ENCODE measurements at regions not wholly inside any gene's neighbourhood (a gene's known extent, or its start where the extent isn't known, plus 50 kb on each side); places are given as distances from the start of the nearest gene placed in this dataset.

- TF ChIP-seq SREBF1 (IDR thresholded peaks at IDR 0.05; ENCODE audit: low read length): no peak
- no peak for TF ChIP-seq ZZZ3 (IDR thresholded peaks at IDR 0.05; ENCODE audit: control insufficient read depth, insufficient read length, low read depth)
- TF ChIP-seq ZSCAN29 (IDR thresholded peaks at IDR 0.05): no peak
- no peak for TF ChIP-seq SREBF2 (IDR thresholded peaks at IDR 0.05; ENCODE audit: low read length)
- no peak for TF ChIP-seq NKRF (conservative IDR thresholded peaks at IDR 0.05)
- TF ChIP-seq RCOR1 (conservative IDR thresholded peaks at IDR 0.05; ENCODE audit: low read depth, low read length): no peak
- no peak for TF ChIP-seq RAD21 (IDR thresholded peaks at IDR 0.05; ENCODE audit: insufficient read depth, low read depth, low read length)
- TF ChIP-seq TCF7 (IDR thresholded peaks at IDR 0.05; ENCODE audit: borderline replicate concordance): no peak
Observed at GRCh38 chr3:152997526-152997925, 162.6 kb downstream of the P2RY1 start (continued).

- H3K4me1 ChIP-seq (ENCODE audit: control insufficient read depth, insufficient read depth, low read length): no peaks in the 10 kb centered on the region
- H3K27me3 ChIP-seq (replicated peaks in 1 of 2; ENCODE audit: control insufficient read depth in 2 of 2, insufficient read depth in 2 of 2, low read length in 1 of 2): no peaks in the 10 kb centered on the region
- H3K9me3 ChIP-seq (replicated peaks; ENCODE audit: control insufficient read depth, insufficient read depth, low read length): no peaks in the 10 kb centered on the region
- ChIA-PET CTCF (no interaction called here), RAD21 (ENCODE audit: unreplicated experiment) (no interaction called here), SMC1A (ENCODE audit: uncharacterized antibody, unreplicated experiment) (no interaction called here), POLR2A (no interaction called here)
- DNase-seq (ENCODE audit: low read depth, low spot score) (no peak), FAIRE-seq (no peak), ATAC-seq (no peak)
- H2AFZ ChIP-seq (ENCODE audit: control insufficient read depth, low read depth, low read length): no peak overlapping the region
- no peak overlapping the region for H3K4me2 ChIP-seq (ENCODE audit: control insufficient read depth, insufficient read depth)
- H3K36me3 ChIP-seq (ENCODE audit: control insufficient read depth in 2 of 2, insufficient read depth in 2 of 2, low read length in 1 of 2): no peaks in the 10 kb centered on the region
- no TSS peak for BruUV-seq (replicated peaks)
- no peak overlapping the region for H3K27ac ChIP-seq (ENCODE audit: control insufficient read depth, insufficient read depth)
- H3K4me3 ChIP-seq: no peak overlapping the region
- intact Hi-C loops (cut with micrococcal nuclease; ENCODE audit: unreplicated experiment) (no loop called here), in situ Hi-C loops (cut with MboI) (no loop called here)
- H3K9ac ChIP-seq (ENCODE audit: control insufficient read depth, insufficient read depth, low read length): no peak overlapping the region
- no peaks in the 10 kb centered on the region for H3K79me2 ChIP-seq (ENCODE audit: control insufficient read depth, insufficient read depth, low read length)
- WGBS (ENCODE audit: insufficient coverage, insufficient replicate concordance, low lambda C conversion rate, missing lambda C conversion rate): 29% methylated on average over 4 of the region's 4 CpGs
- no peaks in the 10 kb centered on the region for H4K20me1 ChIP-seq (ENCODE audit: control insufficient read depth, insufficient read depth)
- TF ChIP-seq KLF5 (IDR thresholded peaks at IDR 0.05; ENCODE audit: partially characterized antibody): no peak
- no peak for TF ChIP-seq STAT3 (IDR thresholded peaks at IDR 0.05; ENCODE audit: low read depth, low read length)
- no peak for TF ChIP-seq CUX1 (IDR thresholded peaks at IDR 0.05; ENCODE audit: insufficient replicate concordance, low read depth, low read length)
- TF ChIP-seq RAD21 (IDR thresholded peaks at IDR 0.05; ENCODE audit: insufficient read depth, low read depth, low read length): no peak
- TF ChIP-seq HCFC1 (IDR thresholded peaks at IDR 0.05; ENCODE audit: low read length): no peak
- TF ChIP-seq NFYB (IDR thresholded peaks at IDR 0.05; ENCODE audit: insufficient read depth, low read depth, low read length): no peak
- TF ChIP-seq HDGF (IDR thresholded peaks at IDR 0.05): no peak
- no peak for TF ChIP-seq ZNF384 (IDR thresholded peaks at IDR 0.05; ENCODE audit: borderline replicate concordance, low read depth, low read length)
- TF ChIP-seq STAT1 (conservative IDR thresholded peaks at IDR 0.05): no peak
- TF ChIP-seq BACH1 (IDR thresholded peaks at IDR 0.05; ENCODE audit: borderline replicate concordance): no peak
- no peak for TF ChIP-seq SMARCA5 (IDR thresholded peaks at IDR 0.05)
- TF ChIP-seq ZNF622 (IDR thresholded peaks at IDR 0.05): no peak
- no peak for TF ChIP-seq LARP7 (IDR thresholded peaks at IDR 0.05)
Observed at GRCh38 chr3:152998591-152998990, 163.4 kb upstream of the RAP2B start.

All from GM12878 (cell line).